Lower leg skin (tissue), 4 donors: ENCODE measurements at regions not wholly inside any gene's neighbourhood (a gene's known extent, or its start where the extent isn't known, plus 50 kb on each side); places are given as distances from the start of the nearest gene placed in this dataset.

Experiments
- DNase-seq, 2 donors: peaks; one replicate each; pipeline ENCODE4 v3.0.0-alpha.2; 2019; ENCODE audit warnings: low spot score in 2 of 2
- H3K4me3 ChIP-seq: fragments of 200-600 bp; sonication (generic); 2 replicates; pipeline ENCODE4 v1.5.1; 2017; ENCODE audit warnings: mild to moderate bottlenecking, low read depth; ENCODE audit not compliant: poor library complexity, severe bottlenecking
- POLR2A ChIP-seq, 2 donors: fragments of 450-650 bp; IDR thresholded peaks; one replicate each; pipeline ENCODE4 v1.6.1; 2016 to 2017; ENCODE audit warnings: antibody characterized with exemption in 2 of 2, mild to moderate bottlenecking in 1 of 2, moderate library complexity in 1 of 2
- WGBS, 2 donors: methylation state at CpG; one replicate each; pipeline ENCODE4 v1.1.5; 2018; 5-methylcytosine and 5-hydroxymethylcytosine counted together
- intact Hi-C: fragments of 100-400 bp; cut with DNase I; formaldehyde crosslinking; loops from one replicate; pipeline ENCODE4 v1.15.0; 2023; ENCODE audit warnings: low total_unique reads
- TF ChIP-seq, protein P1 (sequence below), 3 donors: fragments of 450-650 bp; IDR thresholded peaks; one replicate each; pipeline ENCODE4 v1.5.1; 2016; ENCODE audit warnings: antibody characterized with exemption in 3 of 3, mild to moderate bottlenecking in 3 of 3, moderate library complexity in 2 of 3

DNA sequence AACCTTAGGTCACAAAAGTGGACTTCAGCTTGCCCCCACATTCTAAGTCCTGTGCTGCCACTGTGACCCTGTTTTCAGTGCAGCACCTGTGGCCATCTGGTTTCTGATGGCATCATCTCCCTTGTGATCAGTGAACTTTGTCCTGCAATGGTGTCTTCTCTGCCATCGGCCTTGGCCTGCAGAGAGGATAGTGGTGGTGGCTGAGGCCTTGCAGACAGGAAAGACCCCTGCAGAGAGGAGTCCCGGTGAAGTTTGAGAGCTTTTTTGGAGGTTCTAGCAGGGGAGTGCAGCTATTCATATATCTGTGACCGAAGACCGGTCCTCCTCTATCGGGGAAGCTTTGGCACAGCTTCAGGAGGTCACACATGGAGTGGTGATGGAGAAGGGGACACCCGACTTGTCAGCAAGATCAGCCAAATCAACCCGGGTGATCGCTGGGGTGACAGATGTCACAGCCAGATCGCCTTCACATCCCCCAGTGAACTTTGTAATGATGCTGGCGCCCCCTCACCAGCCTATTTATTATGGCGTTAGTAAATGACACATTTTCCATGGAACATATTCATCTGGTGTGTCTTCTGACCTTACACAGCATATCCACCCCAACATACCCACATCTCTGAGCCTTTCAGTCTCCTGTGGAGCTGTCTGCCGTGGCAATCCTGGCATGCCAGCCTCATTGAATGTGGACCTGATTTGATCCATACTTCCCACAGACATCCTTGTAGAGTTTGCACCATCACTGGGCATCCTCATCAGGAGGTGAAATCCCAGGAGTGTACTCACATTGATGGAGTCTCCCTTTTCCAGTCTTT lies 136.1 kb downstream of the PAPOLA start:
- no peak overlapping the region for H3K4me3 ChIP-seq
- DNase-seq = peak in 1 of 2 donors; percentile 52
- TF ChIP-seq POLR2A (IDR thresholded peaks at IDR 0.05) = no peak
- TF ChIP-seq, protein P1, sequence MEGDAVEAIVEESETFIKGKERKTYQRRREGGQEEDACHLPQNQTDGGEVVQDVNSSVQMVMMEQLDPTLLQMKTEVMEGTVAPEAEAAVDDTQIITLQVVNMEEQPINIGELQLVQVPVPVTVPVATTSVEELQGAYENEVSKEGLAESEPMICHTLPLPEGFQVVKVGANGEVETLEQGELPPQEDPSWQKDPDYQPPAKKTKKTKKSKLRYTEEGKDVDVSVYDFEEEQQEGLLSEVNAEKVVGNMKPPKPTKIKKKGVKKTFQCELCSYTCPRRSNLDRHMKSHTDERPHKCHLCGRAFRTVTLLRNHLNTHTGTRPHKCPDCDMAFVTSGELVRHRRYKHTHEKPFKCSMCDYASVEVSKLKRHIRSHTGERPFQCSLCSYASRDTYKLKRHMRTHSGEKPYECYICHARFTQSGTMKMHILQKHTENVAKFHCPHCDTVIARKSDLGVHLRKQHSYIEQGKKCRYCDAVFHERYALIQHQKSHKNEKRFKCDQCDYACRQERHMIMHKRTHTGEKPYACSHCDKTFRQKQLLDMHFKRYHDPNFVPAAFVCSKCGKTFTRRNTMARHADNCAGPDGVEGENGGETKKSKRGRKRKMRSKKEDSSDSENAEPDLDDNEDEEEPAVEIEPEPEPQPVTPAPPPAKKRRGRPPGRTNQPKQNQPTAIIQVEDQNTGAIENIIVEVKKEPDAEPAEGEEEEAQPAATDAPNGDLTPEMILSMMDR (IDR thresholded peaks at IDR 0.05) = no peak
- 84 to 85% methylated on average over 12 of the region's 12 CpGs for WGBS, 2 donors
- intact Hi-C loops = no loop called here

DNA sequence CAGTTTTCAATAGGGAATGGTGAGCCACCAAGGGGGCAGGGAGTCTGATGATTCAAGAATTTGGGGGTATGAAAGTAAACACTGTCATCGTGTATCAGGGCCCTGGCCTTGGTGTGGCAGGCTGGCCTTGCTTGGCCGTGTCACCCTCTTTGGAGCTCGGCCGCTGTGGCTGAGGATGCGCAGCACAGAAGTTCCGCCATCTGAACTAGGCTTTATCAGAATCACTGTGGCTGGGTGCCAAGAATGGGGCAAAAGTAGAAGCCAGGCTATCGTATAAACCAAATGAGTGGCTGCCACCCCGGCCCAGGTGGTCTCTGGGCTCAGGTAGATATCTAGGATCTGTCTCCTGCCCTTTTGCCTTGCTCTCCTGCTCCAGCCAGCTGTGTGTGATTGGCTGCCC lies 137.4 kb downstream of the PAPOLA start:
- 93 to 94% methylated on average over 7 to 8 of the region's 8 CpGs for WGBS, 2 donors
- intact Hi-C loops = no loop called here
- TF ChIP-seq, protein P1 (IDR thresholded peaks at IDR 0.05) = no peak
- TF ChIP-seq POLR2A (IDR thresholded peaks at IDR 0.05) = no peak
- no peak overlapping the region for H3K4me3 ChIP-seq
- peak in 1 of 2 donors; percentile 68 for DNase-seq

DNA sequence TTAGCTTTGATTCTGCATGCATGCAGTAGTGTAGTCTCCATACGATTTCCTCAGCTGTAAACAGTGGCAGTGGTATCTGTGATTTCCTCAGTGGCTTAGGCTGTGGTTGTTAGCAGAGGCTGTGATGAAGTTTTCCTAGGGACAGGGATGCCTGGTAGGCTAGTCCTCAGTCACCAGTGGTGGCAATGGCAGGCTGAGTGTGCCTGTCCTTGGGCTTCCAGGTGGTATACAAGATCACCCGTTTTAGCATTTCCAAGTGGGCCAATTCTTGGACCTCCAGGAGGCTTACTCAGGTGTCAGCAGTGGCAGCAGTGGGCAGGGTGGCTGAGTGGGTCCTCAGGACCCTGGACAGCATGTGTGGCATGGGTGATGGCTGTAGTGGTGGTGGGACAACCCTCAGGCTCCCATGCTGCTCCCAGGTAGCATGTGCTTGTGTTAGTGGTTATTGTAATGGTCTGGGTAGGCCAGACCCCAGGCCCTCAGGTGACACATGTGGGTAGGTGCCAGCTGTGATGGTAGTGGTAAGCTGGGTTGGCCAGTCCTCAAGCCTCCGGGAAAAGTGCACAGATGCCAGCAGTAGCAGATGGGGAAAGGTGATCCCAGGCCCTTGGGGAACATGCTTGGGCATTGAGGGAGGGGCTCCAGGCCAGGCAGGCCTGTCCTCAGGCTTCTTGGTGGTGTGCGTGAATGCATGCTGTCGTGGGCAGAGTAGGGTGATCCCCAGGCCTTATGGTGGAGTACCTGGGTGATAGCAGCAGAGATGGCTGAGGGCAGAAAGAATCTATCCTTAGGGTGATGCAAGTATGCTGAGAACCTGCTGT lies 146.5 kb downstream of the PAPOLA start:
- TF ChIP-seq, protein P1 (IDR thresholded peaks at IDR 0.05) = no peak
- TF ChIP-seq POLR2A (IDR thresholded peaks at IDR 0.05) = no peak
- WGBS, 2 donors = 75 to 88% methylated on average over 4 of the region's 5 CpGs
- no peak overlapping the region for H3K4me3 ChIP-seq
- no peak for DNase-seq
- intact Hi-C loops = no loop called here

DNA sequence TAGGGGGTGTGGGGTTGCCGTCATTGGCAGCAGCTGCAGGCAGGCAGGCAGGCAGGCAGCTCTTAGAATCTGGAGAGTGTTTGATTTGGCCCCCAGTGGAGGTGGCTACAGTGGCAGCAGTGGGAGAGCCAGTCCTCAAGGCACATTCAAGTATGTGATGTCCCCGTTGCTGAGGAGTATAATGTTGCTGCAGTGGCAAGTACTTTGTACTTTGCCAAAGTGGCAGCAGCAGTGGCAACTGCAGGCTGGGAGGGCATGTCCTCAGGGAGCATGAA lies 147.1 kb downstream of the PAPOLA start:
- no peak for DNase-seq
- intact Hi-C loops = no loop called here
- WGBS, 2 donors = 77 to 89% methylated on average over 2 of the region's 2 CpGs
- TF ChIP-seq POLR2A (IDR thresholded peaks at IDR 0.05) = no peak
- TF ChIP-seq, protein P1 (IDR thresholded peaks at IDR 0.05) = no peak
- H3K4me3 ChIP-seq = no peak overlapping the region

GRCh38 chr14:96653597-96653996 lies 143.6 kb upstream of the VRK1 start:
- peak in 1 of 2 donors; percentile 76 for DNase-seq
- WGBS, 2 donors = 68 to 74% methylated on average over 8 of the region's 8 CpGs
- no peak overlapping the region for H3K4me3 ChIP-seq
- intact Hi-C loops = no loop called here
- TF ChIP-seq, protein P1 (IDR thresholded peaks at IDR 0.05) = no peak
- no peak for TF ChIP-seq POLR2A (IDR thresholded peaks at IDR 0.05)
